OCI-LY7 (cell line): ENCODE measurements at regions not wholly inside any gene's neighbourhood (a gene's known extent, or its start where the extent isn't known, plus 50 kb on each side); places are given as distances from the start of the nearest gene placed in this dataset.
"Not testable (repeated sequence)": the region's sequence is repeated elsewhere in the genome, so short reads cannot be mapped to it uniquely, and the experiment has no call there.

Experiments used
- BruUV-seq: library from RNA; stranded (reverse); fragments of 400-500 nt; replicated peaks from 2 replicates; lab custom pipeline; 2021; lab: Mats Ljungman, UMichigan
- CTCF ChIA-PET: fragments of 300-600 bp; sonication (Branson Sonifier 250); formaldehyde crosslinking; loops from one replicate; lab custom pipeline; 2022; ENCODE audit warnings: antibody characterized with exemption; ENCODE audit not compliant: unreplicated experiment; lab: Charles Lee
- POLR2A ChIA-PET: fragments of 300-600 bp; sonication (Branson Sonifier 250); formaldehyde crosslinking; loops from one replicate; lab custom pipeline; 2022; ENCODE audit warnings: antibody characterized with exemption; lab: Charles Lee
- DNase-seq: peaks from one replicate; pipeline ENCODE4 v3.0.0-alpha.2; 2015; ENCODE audit warnings: low spot score
- H2AFZ ChIP-seq: fragments of 200-600 bp; sonication (generic), shearing (Covaris generic); 2 replicates; pipeline ENCODE4 v1.6.1; 2014; ENCODE audit warnings: mild to moderate bottlenecking, antibody characterized with exemption, low read length, moderate library complexity
- H3K27ac ChIP-seq: fragments of 200-600 bp; sonication (generic); 2 replicates; pipeline ENCODE4 v1.5.1; 2014; ENCODE audit warnings: mixed run types, low read depth, mild to moderate bottlenecking, moderate library complexity, low read length, inconsistent platforms; ENCODE audit not compliant: poor library complexity, severe bottlenecking
- H3K36me3 ChIP-seq: fragments of 200-600 bp; sonication (generic); 2 replicates; pipeline ENCODE4 v1.6.1; 2014; ENCODE audit warnings: mild to moderate bottlenecking, antibody characterized with exemption, low read length, moderate library complexity, mixed read lengths; ENCODE audit not compliant: insufficient read depth
- H3K4me1 ChIP-seq: fragments of 200-600 bp; sonication (generic); 2 replicates; pipeline ENCODE4 v1.5.1; 2014; ENCODE audit warnings: mild to moderate bottlenecking, low read length; ENCODE audit not compliant: insufficient read depth, poor library complexity, severe bottlenecking
- H3K4me2 ChIP-seq: fragments of 200-600 bp; sonication (generic); 2 replicates; pipeline ENCODE4 v1.6.1; 2014; ENCODE audit warnings: mild to moderate bottlenecking, low read length
- H3K4me3 ChIP-seq: fragments of 200-600 bp; sonication (generic); 2 replicates; pipeline ENCODE4 v1.5.1; 2014; ENCODE audit warnings: mild to moderate bottlenecking, low read depth, low read length; ENCODE audit not compliant: poor library complexity, severe bottlenecking
- H3K79me2 ChIP-seq: fragments of 200-600 bp; sonication (generic); 2 replicates; pipeline ENCODE4 v1.6.1; 2016; ENCODE audit warnings: low read depth, mild to moderate bottlenecking, low read length, moderate library complexity, mixed read lengths; ENCODE audit not compliant: insufficient read depth
- H3K9me2 ChIP-seq: fragments of 200-600 bp; sonication (generic); 2 replicates; pipeline ENCODE4 v1.6.1; 2016; ENCODE audit warnings: mild to moderate bottlenecking, low read length, mixed read lengths; ENCODE audit not compliant: insufficient read depth
- H3K9me3 ChIP-seq: fragments of 200-600 bp; sonication (generic); 2 replicates; pipeline ENCODE4 v1.6.1; 2014; ENCODE audit warnings: mild to moderate bottlenecking, mixed run types, low read length, mixed read lengths
- H4K20me1 ChIP-seq: fragments of 200-600 bp; sonication (generic); 2 replicates; pipeline ENCODE4 v1.6.1; 2014; ENCODE audit warnings: mild to moderate bottlenecking, antibody characterized with exemption, low read length, moderate library complexity, mixed read lengths; ENCODE audit not compliant: insufficient read depth
- intact Hi-C: fragments of 100-400 bp; cut with micrococcal nuclease; formaldehyde crosslinking; loops from one replicate; pipeline ENCODE4 v1.10.0; 2022; ENCODE audit not compliant: unreplicated experiment

DNA sequence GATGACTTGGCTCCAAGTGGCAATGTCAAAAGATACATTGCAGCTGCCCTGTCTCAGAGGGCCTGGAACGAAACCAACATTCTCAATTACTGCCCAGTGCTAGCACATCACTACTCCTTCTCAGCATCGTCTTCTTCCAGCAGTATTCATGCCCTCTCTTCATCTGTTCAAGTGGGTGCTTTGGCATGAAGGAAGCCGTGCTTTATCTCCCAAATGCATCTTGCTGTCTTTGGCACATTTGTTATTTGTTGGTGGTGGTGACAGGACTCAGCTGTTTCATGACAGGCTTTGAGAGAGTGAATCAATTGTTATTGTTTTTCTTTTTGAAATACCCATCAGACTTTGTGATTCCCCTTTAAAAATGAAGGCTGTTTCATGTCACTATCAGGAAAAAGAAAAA, 1506.4 kb downstream of the KHDRBS2 start:
- POLR2A ChIA-PET, intact Hi-C loops, H3K4me3 ChIP-seq, CTCF ChIA-PET, H3K27ac ChIP-seq, H3K4me2 ChIP-seq, H3K9me3 ChIP-seq, H3K4me1 ChIP-seq, H4K20me1 ChIP-seq, H2AFZ ChIP-seq, H3K36me3 ChIP-seq, H3K79me2 ChIP-seq, H3K9me2 ChIP-seq, DNase-seq, BruUV-seq: not testable (repeated sequence)

GRCh38 chr6:60767791-60768499, 1518.1 kb downstream of the KHDRBS2 start:
- H3K36me3 ChIP-seq, H4K20me1 ChIP-seq, POLR2A ChIA-PET, H3K27ac ChIP-seq, CTCF ChIA-PET, H3K79me2 ChIP-seq, H2AFZ ChIP-seq, H3K9me3 ChIP-seq, intact Hi-C loops, H3K4me1 ChIP-seq, H3K9me2 ChIP-seq, H3K4me3 ChIP-seq, H3K4me2 ChIP-seq, BruUV-seq, DNase-seq: not testable (repeated sequence)

- H3K36me3 ChIP-seq, DNase-seq, H4K20me1 ChIP-seq, H2AFZ ChIP-seq, CTCF ChIA-PET, H3K79me2 ChIP-seq, H3K9me2 ChIP-seq, BruUV-seq, intact Hi-C loops, H3K4me1 ChIP-seq, POLR2A ChIA-PET, H3K9me3 ChIP-seq, H3K4me3 ChIP-seq, H3K4me2 ChIP-seq, H3K27ac ChIP-seq: not testable (repeated sequence)
These were observed 1520.7 kb downstream of the KHDRBS2 start for GRCh38 chr6:60765331-60765730.

DNA sequence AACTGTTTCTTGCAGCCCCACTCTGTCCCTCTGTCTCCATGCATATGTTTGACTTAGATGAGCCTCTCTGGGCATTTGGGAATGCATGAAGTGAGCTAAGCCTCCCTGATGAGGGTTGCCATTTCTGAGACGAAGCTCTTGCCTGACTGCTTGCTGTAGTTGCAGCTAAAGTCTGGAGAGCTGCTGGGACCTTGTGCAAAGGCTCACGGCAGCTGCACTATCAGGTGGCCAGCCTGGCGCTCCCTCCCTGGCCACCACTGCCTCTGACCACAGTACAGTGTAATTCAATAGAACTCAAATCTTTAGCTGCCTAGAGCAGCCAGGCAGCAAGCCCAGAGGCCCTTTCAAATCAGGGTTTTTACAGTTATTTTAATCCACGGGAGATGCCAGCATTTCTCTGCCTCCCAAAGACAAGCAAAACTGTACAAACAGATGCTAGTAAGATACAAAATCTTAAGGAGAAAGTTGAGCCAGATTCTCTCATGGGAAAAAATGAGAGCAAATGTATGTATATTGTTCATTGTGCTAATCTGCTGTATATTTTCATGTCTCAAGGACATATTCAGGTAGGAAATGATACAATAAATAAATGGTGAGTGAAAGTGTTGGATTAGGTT, 1522.5 kb downstream of the KHDRBS2 start:
- not testable (repeated sequence) for H2AFZ ChIP-seq, BruUV-seq, H3K4me3 ChIP-seq

DNA sequence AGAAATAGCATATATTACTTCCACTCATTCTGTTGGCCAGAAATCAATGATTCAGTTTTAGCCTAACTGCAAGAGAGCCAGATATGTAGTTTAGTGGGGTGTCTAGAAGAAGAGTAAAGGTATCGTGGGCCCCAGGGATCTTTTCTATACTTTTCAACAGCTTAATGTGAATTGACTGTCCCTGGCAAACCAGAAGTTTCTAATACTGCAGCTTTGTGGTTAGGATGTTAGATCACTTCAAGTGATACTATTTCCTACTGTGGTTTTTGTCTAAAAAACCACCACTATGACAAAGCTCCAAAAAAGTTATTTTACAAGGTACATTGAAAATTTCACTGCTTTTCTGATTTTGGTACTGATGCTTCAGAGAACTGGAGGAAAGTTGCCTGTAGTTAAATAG, 1525.1 kb downstream of the KHDRBS2 start:
- intact Hi-C loops, H3K27ac ChIP-seq, H3K36me3 ChIP-seq, H4K20me1 ChIP-seq, DNase-seq, BruUV-seq, H3K9me2 ChIP-seq, H2AFZ ChIP-seq, H3K9me3 ChIP-seq, H3K4me2 ChIP-seq, H3K4me1 ChIP-seq, CTCF ChIA-PET, H3K4me3 ChIP-seq, POLR2A ChIA-PET, H3K79me2 ChIP-seq: not testable (repeated sequence)

More for the DNA sequence above, 1522.5 kb downstream of the KHDRBS2 start:
- H3K4me1 ChIP-seq, H3K9me3 ChIP-seq, intact Hi-C loops, H4K20me1 ChIP-seq, H3K79me2 ChIP-seq, H3K36me3 ChIP-seq, H3K4me2 ChIP-seq, DNase-seq, POLR2A ChIA-PET, H3K27ac ChIP-seq, H3K9me2 ChIP-seq, CTCF ChIA-PET: not testable (repeated sequence)

- DNase-seq, H3K27ac ChIP-seq, H3K4me2 ChIP-seq, intact Hi-C loops, BruUV-seq, CTCF ChIA-PET, POLR2A ChIA-PET, H3K79me2 ChIP-seq, H4K20me1 ChIP-seq, H3K9me2 ChIP-seq, H3K9me3 ChIP-seq, H3K4me3 ChIP-seq, H3K4me1 ChIP-seq, H2AFZ ChIP-seq, H3K36me3 ChIP-seq: not testable (repeated sequence)
These were observed 1526.7 kb downstream of the KHDRBS2 start for GRCh38 chr6:60759149-60759825.
